D341Med (cell line): ENCODE measurements at regions not wholly inside any gene's neighbourhood (a gene's known extent, or its start where the extent isn't known, plus 50 kb on each side); places are given as distances from the start of the nearest gene placed in this dataset.
A peak's percentile ranks its signal among the peaks of the same experiment; 100 is the strongest.

ENCODE experiments used
- DNase-seq: peaks from one replicate; pipeline ENCODE4 v3.0.0; 2012; ENCODE audit warnings: low spot score

GRCh38 chr17:79470754-79471153 is 140.1 kb downstream of the RBFOX3 start:
- DNase-seq, result no peak

GRCh38 chr17:79469646-79470045 is 141.2 kb downstream of the RBFOX3 start:
- no peak for DNase-seq

GRCh38 chr17:79468183-79468944 is 142.5 kb downstream of the RBFOX3 start:
- DNase-seq, result no peak

- DNase-seq, result no peak
These were observed 144.1 kb downstream of the RBFOX3 start for GRCh38 chr17:79466562-79467350.

GRCh38 chr17:79465681-79466025 is 145.2 kb downstream of the RBFOX3 start:
- DNase-seq, result peak; percentile 71

- DNase-seq, result peak; percentile 83
These were observed 145.7 kb downstream of the RBFOX3 start for GRCh38 chr17:79465011-79465680.

- DNase-seq, result no peak
These were observed 146.4 kb downstream of the RBFOX3 start for GRCh38 chr17:79464318-79465010.

GRCh38 chr17:79463421-79464317 is 147.2 kb downstream of the RBFOX3 start:
- no peak for DNase-seq

- DNase-seq, result no peak
These were observed 149.8 kb downstream of the RBFOX3 start for GRCh38 chr17:79461041-79461440.

GRCh38 chr17:79459846-79460245 is 151.0 kb downstream of the RBFOX3 start:
- no peak for DNase-seq

- no peak for DNase-seq
These were observed 151.7 kb downstream of the RBFOX3 start for GRCh38 chr17:79459003-79459655.

GRCh38 chr17:79458356-79458755 is 152.5 kb downstream of the RBFOX3 start:
- no peak for DNase-seq

- DNase-seq, result no peak
These were observed 153.0 kb downstream of the RBFOX3 start for GRCh38 chr17:79457889-79458288.

- no peak for DNase-seq
These were observed 153.5 kb downstream of the RBFOX3 start for GRCh38 chr17:79457376-79457775.

GRCh38 chr17:79455636-79456035 is 155.2 kb downstream of the RBFOX3 start:
- no peak for DNase-seq

- no peak for DNase-seq
These were observed 156.0 kb downstream of the RBFOX3 start for GRCh38 chr17:79454826-79455225.

GRCh38 chr17:79453481-79453880 is 157.4 kb downstream of the RBFOX3 start:
- no peak for DNase-seq

- DNase-seq, result no peak
These were observed 158.1 kb downstream of the RBFOX3 start for GRCh38 chr17:79452706-79453105.

- DNase-seq, result no peak
These were observed 159.7 kb downstream of the RBFOX3 start for GRCh38 chr17:79451167-79451566.

GRCh38 chr17:79446399-79447009 is 164.3 kb downstream of the RBFOX3 start:
- DNase-seq, result no peak
